ENCODE measurements at regions not wholly inside any gene's neighbourhood (a gene's known extent, or its start where the extent isn't known, plus 50 kb on each side); places are given as distances from the start of the nearest gene placed in this dataset.
A peak's percentile ranks its signal among the peaks of the same experiment; 100 is the strongest.

DNA sequence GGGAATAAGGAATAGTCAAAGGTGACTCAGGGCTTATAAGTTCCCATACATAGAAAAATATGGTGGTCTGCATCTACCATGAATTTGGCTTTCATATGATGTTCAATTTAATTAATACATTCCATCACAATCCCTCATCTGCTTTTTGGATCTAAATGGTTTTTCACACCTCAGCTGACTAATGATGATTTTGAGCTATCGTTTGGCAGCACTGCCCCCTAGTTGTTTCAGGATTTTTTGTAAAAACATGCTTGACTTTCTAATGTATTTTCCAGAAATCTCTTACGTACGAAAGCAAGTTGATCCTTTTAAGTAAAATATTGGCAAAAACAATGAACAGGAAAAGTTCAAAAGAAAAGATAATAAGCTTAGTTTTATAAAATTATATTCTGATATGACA lies 408.6 kb upstream of the ADGRB3 start:
- no peak overlapping the region for H4K91ac ChIP-seq (replicated peaks; ENCODE audit: insufficient read length, low read length)
- H2AK5ac ChIP-seq (ENCODE audit: low read depth, low read length) = no peak overlapping the region
- H3K23ac ChIP-seq (ENCODE audit: insufficient read length) = no peak overlapping the region
- H3K56ac ChIP-seq (replicated peaks; ENCODE audit: insufficient read length, low read depth, low read length) = no peak overlapping the region
- H2BK5ac ChIP-seq (ENCODE audit: low read depth, low read length) = no peak overlapping the region
- no peaks in the 10 kb centered on the region for H4K20me1 ChIP-seq (replicated peaks in 1 of 2; ENCODE audit: control insufficient read depth in 1 of 2, insufficient read depth in 2 of 2, low read length in 2 of 2)
- no peak overlapping the region for H3K4me2 ChIP-seq (ENCODE audit: insufficient read depth in 1 of 2, low read depth in 2 of 2, low read length in 2 of 2)
- H3K18ac ChIP-seq (ENCODE audit: extremely low read depth, low read length) = no peak overlapping the region
- H3K27me3 ChIP-seq (replicated peaks in 1 of 4; ENCODE audit: control insufficient read depth in 3 of 4, extremely low read depth in 1 of 4, insufficient read depth in 3 of 4, low read length in 3 of 4) = no peaks in the 10 kb centered on the region
- peak; percentile 82 to 86 for TF ChIP-seq RAD21 (IDR thresholded peaks at IDR 0.05 in 1 of 2, conservative IDR thresholded peaks at IDR 0.05 in 1 of 2; ENCODE audit: low read depth in 2 of 2, low read length in 2 of 2)
- no peak for TF ChIP-seq POLR2A (IDR thresholded peaks at IDR 0.05; ENCODE audit: control extremely low read depth in 1 of 2, low read depth in 2 of 2, low read length in 2 of 2)
- TF ChIP-seq, protein P1, sequence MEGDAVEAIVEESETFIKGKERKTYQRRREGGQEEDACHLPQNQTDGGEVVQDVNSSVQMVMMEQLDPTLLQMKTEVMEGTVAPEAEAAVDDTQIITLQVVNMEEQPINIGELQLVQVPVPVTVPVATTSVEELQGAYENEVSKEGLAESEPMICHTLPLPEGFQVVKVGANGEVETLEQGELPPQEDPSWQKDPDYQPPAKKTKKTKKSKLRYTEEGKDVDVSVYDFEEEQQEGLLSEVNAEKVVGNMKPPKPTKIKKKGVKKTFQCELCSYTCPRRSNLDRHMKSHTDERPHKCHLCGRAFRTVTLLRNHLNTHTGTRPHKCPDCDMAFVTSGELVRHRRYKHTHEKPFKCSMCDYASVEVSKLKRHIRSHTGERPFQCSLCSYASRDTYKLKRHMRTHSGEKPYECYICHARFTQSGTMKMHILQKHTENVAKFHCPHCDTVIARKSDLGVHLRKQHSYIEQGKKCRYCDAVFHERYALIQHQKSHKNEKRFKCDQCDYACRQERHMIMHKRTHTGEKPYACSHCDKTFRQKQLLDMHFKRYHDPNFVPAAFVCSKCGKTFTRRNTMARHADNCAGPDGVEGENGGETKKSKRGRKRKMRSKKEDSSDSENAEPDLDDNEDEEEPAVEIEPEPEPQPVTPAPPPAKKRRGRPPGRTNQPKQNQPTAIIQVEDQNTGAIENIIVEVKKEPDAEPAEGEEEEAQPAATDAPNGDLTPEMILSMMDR (IDR thresholded peaks at IDR 0.05; ENCODE audit: control extremely low read depth in 1 of 3, insufficient read depth in 1 of 3, low read depth in 1 of 3, low read length in 3 of 3) = peak in 2 of 3 experiments; percentile 46 to 55; a peak in 2 of 4 replicates
- WGBS, 2 experiments (ENCODE audit: extremely low coverage in 1 of 2, insufficient coverage in 1 of 2, insufficient read length in 1 of 2, insufficient replicate concordance in 2 of 2, low coverage in 1 of 2, low lambda C conversion rate in 2 of 2, missing lambda C conversion rate in 1 of 2) = 66% methylated on average over 3 of the region's 3 CpGs; no CpG with 5 or more reads in 1 of the 2 experiments
- no peak overlapping the region for H2BK15ac ChIP-seq (ENCODE audit: low read length)
- no peak overlapping the region for H4K8ac ChIP-seq (ENCODE audit: extremely low read depth, insufficient read depth, low read length)
- H3K9ac ChIP-seq (replicated peaks in 1 of 4; ENCODE audit: extremely low read depth in 1 of 4, low read depth in 3 of 4, low read length in 3 of 4) = no peak overlapping the region
- H3K79me1 ChIP-seq (ENCODE audit: low read depth, low read length) = no peaks in the 10 kb centered on the region
- peaks cover 0 to 5% (median 0%) of the 10 kb centered on the region in 4 experiments; a peak in 1 of 7 replicates for H3K4me1 ChIP-seq (replicated peaks in 1 of 4; ENCODE audit: control insufficient read depth in 3 of 4, insufficient read depth in 4 of 4, low read length in 3 of 4)
- no peak overlapping the region for H3K4ac ChIP-seq (replicated peaks; ENCODE audit: insufficient read length, low read depth, low read length)
- H3K79me2 ChIP-seq (ENCODE audit: control insufficient read depth in 1 of 2, insufficient read depth in 2 of 2, low read length in 2 of 2) = no peaks in the 10 kb centered on the region
- H3K9me3 ChIP-seq (ENCODE audit: insufficient read depth in 2 of 2, low read depth in 1 of 2, low read length in 1 of 2) = no peaks in the 10 kb centered on the region
- ChIA-PET CTCF (ENCODE audit: partially characterized antibody) (interaction anchor here (0.6 to 1.7 kb wide), 18 partner anchors 8 to 1160 kb away, joined by 3 to 8 read pairs (median 4); no protein-coding TSS in a partner anchor), POLR2A (ENCODE audit: partially characterized antibody) (no interaction called here)
- no peak overlapping the region for H2BK12ac ChIP-seq (ENCODE audit: low read depth, low read length)
- H2BK20ac ChIP-seq (ENCODE audit: low read length) = no peak overlapping the region
- no peaks in the 10 kb centered on the region for H3K36me3 ChIP-seq (ENCODE audit: control insufficient read depth in 2 of 4, insufficient read depth in 4 of 4, low read length in 3 of 4)
- H3K14ac ChIP-seq (ENCODE audit: insufficient read length) = no peak overlapping the region
- DNase-seq (ENCODE audit: low read depth in 1 of 2, low spot score in 2 of 2) (no peak), FAIRE-seq (peak; percentile 19)
- H4K5ac ChIP-seq (ENCODE audit: insufficient read length, low read depth, low read length) = no peak overlapping the region
- H3K27ac ChIP-seq (ENCODE audit: low read depth, low read length) = no peak overlapping the region
- H3K4me3 ChIP-seq (ENCODE audit: extremely low read depth in 1 of 4, insufficient read depth in 2 of 4, low read depth in 3 of 4, low read length in 4 of 4) = no peak overlapping the region
- H2AFZ ChIP-seq (ENCODE audit: low read length) = no peak overlapping the region
- no peaks in the 10 kb centered on the region for H3K23me2 ChIP-seq (ENCODE audit: low read depth, low read length)
- H2BK120ac ChIP-seq (replicated peaks; ENCODE audit: low read depth, low read length) = no peak overlapping the region

Data from H1 (cell line).